K562 (cell line): ENCODE measurements at regions not wholly inside any gene's neighbourhood (a gene's known extent, or its start where the extent isn't known, plus 50 kb on each side); places are given as distances from the start of the nearest gene placed in this dataset.

ENCODE experiments used
- BRD9 ChIP-seq: fragments of 450-650 bp; IDR thresholded peaks from 2 replicates; pipeline ENCODE4 v1.6.1; 2018; ENCODE audit warnings: low read depth; ENCODE audit not compliant: partially characterized antibody
- E2F6 ChIP-seq, 2 experiments: IDR thresholded peaks; 2 replicates each; pipeline ENCODE4 v1.6.1; 2011; ENCODE audit warnings: borderline replicate concordance in 1 of 2, control low read depth in 1 of 2, low read depth in 1 of 2, low read length in 1 of 2, mild to moderate bottlenecking in 1 of 2, mixed read lengths in 1 of 2, moderate library complexity in 1 of 2; ENCODE audit not compliant: insufficient read depth in 1 of 2, insufficient read length in 1 of 2, poor library complexity in 1 of 2, severe bottlenecking in 1 of 2; ENCODE audit errors: extremely low read depth in 1 of 2
- EGR1 ChIP-seq: fragments of 450-650 bp; conservative IDR thresholded peaks from 2 replicates; pipeline ENCODE4 v1.6.1; 2017; ENCODE audit warnings: mild to moderate bottlenecking
- HMGN3 ChIP-seq: IDR thresholded peaks from 2 replicates; pipeline ENCODE4 v1.6.1; 2011; ENCODE audit warnings: borderline replicate concordance, low read depth, mild to moderate bottlenecking, mixed read lengths, low read length; ENCODE audit not compliant: insufficient read length; ENCODE audit errors: extremely low read depth
- HMGXB4 ChIP-seq: sonication (generic); formaldehyde crosslinking; IDR thresholded peaks from 2 replicates; pipeline ENCODE4 v1.8.1; 2023; ENCODE audit warnings: mild to moderate bottlenecking, missing genetic modification reagents
- MECOM ChIP-seq: fragments of 250-450 bp; sonication (Bioruptor Pico); IDR thresholded peaks from 2 replicates; pipeline ENCODE4 v1.8.0; 2022; ENCODE audit warnings: inconsistent platforms
- MEF2A ChIP-seq: IDR thresholded peaks from 2 replicates; pipeline ENCODE4 v1.6.1; 2011; ENCODE audit warnings: low read depth, mild to moderate bottlenecking, low read length, moderate library complexity; ENCODE audit not compliant: control insufficient read depth
- MTA3 ChIP-seq: fragments of 450-650 bp; formaldehyde crosslinking; IDR thresholded peaks from 2 replicates; pipeline ENCODE4 v1.6.1; 2017; ENCODE audit warnings: mild to moderate bottlenecking, borderline replicate concordance
- NFIC ChIP-seq: fragments of 450-650 bp; IDR thresholded peaks from 2 replicates; pipeline ENCODE4 v1.6.1; 2017; ENCODE audit warnings: mild to moderate bottlenecking, inconsistent platforms
- PHF8 ChIP-seq: fragments of 200-600 bp; sonication (generic); IDR thresholded peaks from 2 replicates; pipeline ENCODE4 v1.6.1; 2012; ENCODE audit warnings: mixed run types, mild to moderate bottlenecking, inconsistent platforms, low read length, moderate library complexity, borderline replicate concordance
- PRDM10 ChIP-seq: fragments of 450-650 bp; IDR thresholded peaks from 2 replicates; pipeline ENCODE4 v1.6.1; 2018; ENCODE audit not compliant: partially characterized antibody
- TCF15 ChIP-seq: fragments of 250-450 bp; sonication (Bioruptor Pico); IDR thresholded peaks from 2 replicates; pipeline ENCODE4 v1.8.0; 2022; ENCODE audit warnings: moderate library complexity, mild to moderate bottlenecking, inconsistent platforms
- ZBTB11 ChIP-seq, 3 experiments: fragments of 200-800 bp in 1 of 3; fragments of 250-450 bp in 1 of 3; fragments of 450-650 bp in 1 of 3; sonication (Bioruptor Pico) in 1 of 3; sonication (Bioruptor generic) in 1 of 3; formaldehyde crosslinking in 1 of 3; IDR thresholded peaks; 2 replicates each; pipeline versions ENCODE4 v1.6.1 to v1.8.0; 2016 to 2022; ENCODE audit warnings: mild to moderate bottlenecking in 2 of 3, missing genetic modification characterization in 2 of 3, missing compliant biosample characterization in 1 of 3, moderate library complexity in 1 of 3
- ZNF431 ChIP-seq: sonication (generic); formaldehyde crosslinking; IDR thresholded peaks from 2 replicates; pipeline ENCODE4 v1.8.0; 2022; ENCODE audit warnings: mild to moderate bottlenecking, missing genetic modification reagents
- ZNF75A ChIP-seq: fragments of 450-650 bp; formaldehyde crosslinking; IDR thresholded peaks from 2 replicates; pipeline ENCODE4 v1.4.0; 2020; ENCODE audit warnings: mild to moderate bottlenecking

- TF ChIP-seq BRD9 = no peak
- no peak for TF ChIP-seq MTA3
- no peak for TF ChIP-seq MEF2A
- peak; percentile 11; the same call in 1 of the 2 replicates for TF ChIP-seq NFIC
- TF ChIP-seq E2F6 (IDR thresholded peaks at IDR 0.05; ENCODE audit: borderline replicate concordance in 1 of 2, extremely low read depth in 1 of 2, insufficient read depth in 1 of 2, insufficient read length in 1 of 2, low read depth in 1 of 2, low read length in 1 of 2, poor library complexity in 1 of 2, severe bottlenecking in 1 of 2) = peak in 1 of 2 experiments; percentile 20
- TF ChIP-seq PRDM10 = peak; percentile 34
- TF ChIP-seq HMGN3 = no peak
- no peak for TF ChIP-seq ZNF431 (CRISPR knock-in tag)
- no peak for TF ChIP-seq TCF15 (CRISPR knock-in tag)
- no peak for TF ChIP-seq ZNF75A (CRISPR knock-in tag)
- TF ChIP-seq PHF8 = no peak
- no peak for TF ChIP-seq HMGXB4 (CRISPR knock-in tag)
- TF ChIP-seq MECOM (CRISPR knock-in tag) = no peak
- no peak for TF ChIP-seq ZBTB11 (CRISPR knock-in tag; IDR thresholded peaks at IDR 0.05)
- no peak for TF ChIP-seq EGR1
Observed at GRCh38 chr16:86300746-86301481, 209.4 kb upstream of the FOXF1 start (continued).
